ENCODE measurements at regions not wholly inside any gene's neighbourhood (a gene's known extent, or its start where the extent isn't known, plus 50 kb on each side); places are given as distances from the start of the nearest gene placed in this dataset.
"Not testable (repeated sequence)": the region's sequence is repeated elsewhere in the genome, so short reads cannot be mapped to it uniquely, and the experiment has no call there.

- no peak for FAIRE-seq
These were observed 75.7 kb downstream of the C18orf54 start for GRCh38 chr18:54433368-54433767.

GRCh38 chr18:54433857-54434256 lies 76.2 kb downstream of the C18orf54 start:
- FAIRE-seq, result no peak

GRCh38 chr18:54434453-54434852 lies 76.7 kb downstream of the C18orf54 start:
- FAIRE-seq, result no peak

GRCh38 chr18:54436501-54436900 lies 78.8 kb downstream of the C18orf54 start:
- FAIRE-seq, result no peak

GRCh38 chr18:54440292-54440691 lies 82.6 kb downstream of the C18orf54 start:
- no peak for FAIRE-seq

GRCh38 chr18:54444319-54444914 lies 86.7 kb downstream of the C18orf54 start:
- peak; percentile 66 for FAIRE-seq

- FAIRE-seq, result no peak
These were observed 96.3 kb downstream of the C18orf54 start for GRCh38 chr18:54453996-54454395.

- FAIRE-seq, result no peak
These were observed 107.8 kb downstream of the C18orf54 start for GRCh38 chr18:54465502-54465901.

- FAIRE-seq, result no peak
These were observed 108.7 kb downstream of the C18orf54 start for GRCh38 chr18:54466248-54467005.

- FAIRE-seq, result no peak
These were observed 111.7 kb upstream of the DYNAP start for GRCh38 chr18:54479365-54479764.

- no peak for FAIRE-seq
These were observed 110.4 kb upstream of the DYNAP start for GRCh38 chr18:54480616-54481015.

GRCh38 chr18:54502451-54502850 lies 88.6 kb upstream of the DYNAP start:
- not testable (repeated sequence) for FAIRE-seq

- FAIRE-seq, result no peak
These were observed 87.7 kb upstream of the DYNAP start for GRCh38 chr18:54503131-54503894.

- FAIRE-seq, result no peak
These were observed 84.4 kb upstream of the DYNAP start for GRCh38 chr18:54506516-54507261.

GRCh38 chr18:54509793-54510192 lies 81.3 kb upstream of the DYNAP start:
- FAIRE-seq, result no peak

- no peak for FAIRE-seq
These were observed 75.9 kb upstream of the DYNAP start for GRCh38 chr18:54515149-54515548.

- FAIRE-seq, result no peak
These were observed 73.5 kb upstream of the DYNAP start for GRCh38 chr18:54517521-54517920.

- no peak for FAIRE-seq
These were observed 69.2 kb upstream of the DYNAP start for GRCh38 chr18:54521846-54522245.

- no peak for FAIRE-seq
These were observed 62.1 kb upstream of the DYNAP start for GRCh38 chr18:54528942-54529376.

GRCh38 chr18:54529444-54529843 lies 61.6 kb upstream of the DYNAP start:
- no peak for FAIRE-seq

GRCh38 chr18:54530285-54530684 lies 60.8 kb upstream of the DYNAP start:
- no peak for FAIRE-seq

- FAIRE-seq, result no peak
These were observed 59.5 kb upstream of the DYNAP start for GRCh38 chr18:54531402-54532065.

- FAIRE-seq, result no peak
These were observed 58.8 kb upstream of the DYNAP start for GRCh38 chr18:54532222-54532621.

Data from G401.6 (cell line).